PC-3 (cell line): ENCODE measurements at regions not wholly inside any gene's neighbourhood (a gene's known extent, or its start where the extent isn't known, plus 50 kb on each side); places are given as distances from the start of the nearest gene placed in this dataset.
"Not testable (repeated sequence)": the region's sequence is repeated elsewhere in the genome, so short reads cannot be mapped to it uniquely, and the experiment has no call there.

Experiments used
- ATAC-seq: fragments of 200-7000 bp; cut with Tn5 transposase; 2 replicates; pipeline ENCODE4 v1.9.1; 2020; ENCODE audit warnings: mild to moderate bottlenecking, moderate library complexity
- BruUV-seq: library from RNA; stranded (reverse); fragments of 400-500 nt; replicated peaks from 2 replicates; lab custom pipeline; 2021; lab: Mats Ljungman, UMichigan
- CTCF ChIA-PET: fragments of 300-600 bp; sonication (Branson Sonifier 250); formaldehyde crosslinking; loops from one replicate; lab custom pipeline; 2022; ENCODE audit warnings: antibody characterized with exemption; lab: Charles Lee
- POLR2A ChIA-PET: fragments of 300-600 bp; sonication (Branson Sonifier 250); formaldehyde crosslinking; loops from one replicate; lab custom pipeline; 2022; ENCODE audit warnings: antibody characterized with exemption; ENCODE audit not compliant: unreplicated experiment; lab: Charles Lee
- DNase-seq: peaks from one replicate; pipeline ENCODE4 v3.0.0-alpha.2; 2015
- H2AFZ ChIP-seq: fragments of 300-600 bp; sonication (generic); 2 replicates; pipeline ENCODE4 v1.6.0; 2016; ENCODE audit warnings: antibody characterized with exemption, low read length
- H3F3A ChIP-seq: fragments of 300-600 bp; sonication (generic); one replicate; pipeline ENCODE4 v1.6.0; 2017; ENCODE audit warnings: antibody characterized with exemption, low read length, control low read depth, mild to moderate bottlenecking; ENCODE audit not compliant: unreplicated experiment
- H3K27ac ChIP-seq: fragments of 300-600 bp; sonication (generic); 2 replicates; pipeline ENCODE4 v1.5.1; 2016; ENCODE audit warnings: mild to moderate bottlenecking, low read length
- H3K27me3 ChIP-seq: fragments of 300-600 bp; sonication (generic); 2 replicates; pipeline ENCODE4 v1.6.1; 2016; ENCODE audit warnings: low read length, mixed read lengths
- H3K36me3 ChIP-seq: fragments of 300-600 bp; sonication (generic); 2 replicates; pipeline ENCODE4 v1.6.1; 2016; ENCODE audit warnings: low read depth, mixed run types, low read length, mixed read lengths
- H3K4me1 ChIP-seq: fragments of 300-600 bp; sonication (generic); 2 replicates; pipeline ENCODE4 v1.5.1; 2016; ENCODE audit warnings: low read length; ENCODE audit not compliant: insufficient read depth
- H3K4me2 ChIP-seq: fragments of 300-600 bp; sonication (generic); 2 replicates; pipeline ENCODE4 v1.6.0; 2016; ENCODE audit warnings: low read length
- H3K4me3 ChIP-seq: fragments of 300-600 bp; sonication (generic); 2 replicates; pipeline ENCODE4 v1.5.1; 2016; ENCODE audit warnings: mild to moderate bottlenecking, low read length, mixed read lengths
- H3K79me2 ChIP-seq: fragments of 300-600 bp; sonication (generic); 2 replicates; pipeline ENCODE4 v1.6.1; 2017; ENCODE audit warnings: low read length, mixed read lengths
- H3K9ac ChIP-seq: fragments of 300-600 bp; sonication (generic); 2 replicates; pipeline ENCODE4 v1.6.0; 2016; ENCODE audit warnings: mild to moderate bottlenecking, low read length
- H3K9me2 ChIP-seq: fragments of 300-600 bp; sonication (generic); replicated peaks from 2 replicates; pipeline ENCODE4 v1.6.1; 2016; ENCODE audit warnings: mixed run types, low read length, mixed read lengths
- H3K9me3 ChIP-seq: fragments of 300-600 bp; sonication (generic); 2 replicates; pipeline ENCODE4 v1.6.1; 2016; ENCODE audit warnings: low read length, mixed read lengths
- H4K20me1 ChIP-seq: fragments of 300-600 bp; sonication (generic); 2 replicates; pipeline ENCODE4 v1.6.1; 2016; ENCODE audit warnings: low read length, mixed read lengths
- EZH2 ChIP-seq: fragments of 300-600 bp; sonication (generic); IDR thresholded peaks from one replicate; pipeline ENCODE4 v1.6.1; 2017; ENCODE audit warnings: antibody characterized with exemption, mild to moderate bottlenecking, low read length; ENCODE audit not compliant: unreplicated experiment
- EZH2phosphoT487 ChIP-seq: fragments of 300-600 bp; sonication (generic); IDR thresholded peaks from 2 replicates; pipeline ENCODE4 v1.6.1; 2018; ENCODE audit warnings: mild to moderate bottlenecking, antibody characterized with exemption, low read length, borderline replicate concordance
- intact Hi-C: fragments of 100-400 bp; cut with micrococcal nuclease; formaldehyde crosslinking; loops from 2 replicates; pipeline ENCODE4 v1.9.0; 2023
- TF ChIP-seq, protein P1 (sequence below): fragments of 300-600 bp; sonication (generic); conservative IDR thresholded peaks from 2 replicates; pipeline ENCODE4 v1.5.1; 2017; ENCODE audit warnings: antibody characterized with exemption, low read depth, mild to moderate bottlenecking, low read length

- POLR2A ChIA-PET = no interaction called here
- H3K9ac ChIP-seq = no peak overlapping the region
- no peak for DNase-seq
- TF ChIP-seq EZH2phosphoT487 = no peak
- TF ChIP-seq, protein P1, sequence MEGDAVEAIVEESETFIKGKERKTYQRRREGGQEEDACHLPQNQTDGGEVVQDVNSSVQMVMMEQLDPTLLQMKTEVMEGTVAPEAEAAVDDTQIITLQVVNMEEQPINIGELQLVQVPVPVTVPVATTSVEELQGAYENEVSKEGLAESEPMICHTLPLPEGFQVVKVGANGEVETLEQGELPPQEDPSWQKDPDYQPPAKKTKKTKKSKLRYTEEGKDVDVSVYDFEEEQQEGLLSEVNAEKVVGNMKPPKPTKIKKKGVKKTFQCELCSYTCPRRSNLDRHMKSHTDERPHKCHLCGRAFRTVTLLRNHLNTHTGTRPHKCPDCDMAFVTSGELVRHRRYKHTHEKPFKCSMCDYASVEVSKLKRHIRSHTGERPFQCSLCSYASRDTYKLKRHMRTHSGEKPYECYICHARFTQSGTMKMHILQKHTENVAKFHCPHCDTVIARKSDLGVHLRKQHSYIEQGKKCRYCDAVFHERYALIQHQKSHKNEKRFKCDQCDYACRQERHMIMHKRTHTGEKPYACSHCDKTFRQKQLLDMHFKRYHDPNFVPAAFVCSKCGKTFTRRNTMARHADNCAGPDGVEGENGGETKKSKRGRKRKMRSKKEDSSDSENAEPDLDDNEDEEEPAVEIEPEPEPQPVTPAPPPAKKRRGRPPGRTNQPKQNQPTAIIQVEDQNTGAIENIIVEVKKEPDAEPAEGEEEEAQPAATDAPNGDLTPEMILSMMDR = no peak
- no peak for TF ChIP-seq EZH2
- no peak for ATAC-seq
- H3K4me2 ChIP-seq = no peak overlapping the region
- intact Hi-C loops = no loop called here
- no peaks in the 10 kb centered on the region for H3K79me2 ChIP-seq
- H3K27me3 ChIP-seq = no peaks in the 10 kb centered on the region
- H3K4me3 ChIP-seq = no peak overlapping the region
- H2AFZ ChIP-seq = no peak overlapping the region
- no peaks in the 10 kb centered on the region for H3K9me2 ChIP-seq
- no peaks in the 10 kb centered on the region for H3K36me3 ChIP-seq
- H3K4me1 ChIP-seq = no peaks in the 10 kb centered on the region
- no peaks in the 10 kb centered on the region for H4K20me1 ChIP-seq
- no peaks in the 10 kb centered on the region for H3K9me3 ChIP-seq
- no TSS peak for BruUV-seq
- CTCF ChIA-PET = no interaction called here
- no peak overlapping the region for H3K27ac ChIP-seq
- no peaks in the 10 kb centered on the region for H3F3A ChIP-seq
These were observed 135.9 kb downstream of the TENT5D start for GRCh38 chrX:80556148-80556547.

DNA sequence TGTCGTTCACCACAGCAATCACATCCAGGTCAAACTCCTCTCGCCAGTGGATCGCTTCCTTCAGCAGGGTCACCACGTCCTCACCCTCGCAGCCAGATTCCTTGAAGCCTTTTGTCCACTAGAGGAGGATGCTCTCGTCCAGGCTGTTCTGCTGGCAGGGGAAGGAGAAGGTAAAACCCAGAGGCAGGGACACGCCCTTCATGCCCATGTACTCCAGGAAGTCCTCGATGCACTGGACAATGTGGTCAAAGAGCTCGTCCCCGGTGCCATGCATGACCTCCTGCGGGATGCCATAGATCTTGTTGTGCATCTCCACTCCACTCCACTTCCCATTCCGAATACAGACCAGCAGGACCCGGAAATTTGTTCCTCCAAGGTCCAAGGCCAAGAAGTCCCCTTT is 152.4 kb downstream of the TENT5D start:
- DNase-seq (no peak), ATAC-seq (no peak)
- CTCF ChIA-PET = no interaction called here
- Histone ChIP-seq H3K4me1 (no peaks in the 10 kb centered on the region), H3K27me3 (no peaks in the 10 kb centered on the region), H3K79me2 (no peaks in the 10 kb centered on the region), H3K9me2 (no peaks in the 10 kb centered on the region), H4K20me1 (no peaks in the 10 kb centered on the region), H3K4me3 (no peak overlapping the region), H3K27ac (no peak overlapping the region), H3K36me3 (no peaks in the 10 kb centered on the region), H3F3A (no peaks in the 10 kb centered on the region), H3K9me3 (no peaks in the 10 kb centered on the region), H3K9ac (no peak overlapping the region), H3K4me2 (no peak overlapping the region), H2AFZ (no peak overlapping the region)
- POLR2A ChIA-PET = no interaction called here
- TF ChIP-seq EZH2 = no peak
- no peak for TF ChIP-seq EZH2phosphoT487
- TF ChIP-seq, protein P1 = no peak
- BruUV-seq = no TSS peak
- intact Hi-C loops = no loop called here

DNA sequence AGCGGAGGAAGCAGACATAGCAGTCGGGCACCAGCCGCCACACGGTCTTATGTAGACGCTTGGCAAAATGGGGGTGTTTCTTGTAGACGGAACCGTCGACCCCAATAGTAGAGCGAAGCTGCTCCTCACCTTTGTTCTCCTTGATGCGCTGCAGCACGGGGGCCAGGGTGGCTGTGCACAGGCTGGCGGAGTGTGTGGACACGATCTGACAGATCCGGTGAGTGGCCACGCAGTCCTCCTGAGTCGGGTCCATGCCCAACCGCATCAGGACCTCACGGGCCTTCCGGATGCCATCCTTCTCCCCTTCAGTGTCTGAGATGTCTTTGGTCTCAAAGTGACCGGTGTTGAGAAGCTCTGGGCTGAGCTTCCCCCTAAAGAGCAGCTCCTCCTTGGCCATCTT is 153.0 kb downstream of the TENT5D start:
- CTCF ChIA-PET = no interaction called here
- intact Hi-C loops = no loop called here
- Histone ChIP-seq H2AFZ (no peak overlapping the region), H3K27ac (no peak overlapping the region), H3F3A (no peaks in the 10 kb centered on the region), H3K27me3 (no peaks in the 10 kb centered on the region), H3K9me2 (no peaks in the 10 kb centered on the region), H3K79me2 (no peaks in the 10 kb centered on the region), H3K4me1 (no peaks in the 10 kb centered on the region), H3K4me2 (no peak overlapping the region), H3K36me3 (no peaks in the 10 kb centered on the region), H4K20me1 (no peaks in the 10 kb centered on the region), H3K4me3 (no peak overlapping the region), H3K9ac (no peak overlapping the region), H3K9me3 (no peaks in the 10 kb centered on the region)
- BruUV-seq = no TSS peak
- TF ChIP-seq, protein P1 = no peak
- TF ChIP-seq EZH2phosphoT487 (no peak), EZH2 (no peak)
- DNase-seq (no peak), ATAC-seq (no peak)
- POLR2A ChIA-PET = no interaction called here

- H3K9me2 ChIP-seq, BruUV-seq, H3K9ac ChIP-seq, H3K27me3 ChIP-seq, H2AFZ ChIP-seq, intact Hi-C loops, H3K4me1 ChIP-seq, H3K27ac ChIP-seq, H3K79me2 ChIP-seq, H4K20me1 ChIP-seq, DNase-seq, H3F3A ChIP-seq, H3K36me3 ChIP-seq, H3K4me2 ChIP-seq, H3K4me3 ChIP-seq, CTCF ChIA-PET, H3K9me3 ChIP-seq, ATAC-seq: not testable (repeated sequence)
- POLR2A ChIA-PET = interaction anchor here (0.5 kb wide), 1 partner anchor 125 kb away, joined by 3 read pairs; no protein-coding TSS in a partner anchor
These were observed 154.3 kb downstream of the TENT5D start for GRCh38 chrX:80574486-80575086.
